Panc1 (cell line): ENCODE measurements at regions not wholly inside any gene's neighbourhood (a gene's known extent, or its start where the extent isn't known, plus 50 kb on each side); places are given as distances from the start of the nearest gene placed in this dataset.

Source experiments
- ATAC-seq: fragments of 200-7000 bp; cut with Tn5 transposase; 2 replicates; pipeline ENCODE4 v1.9.1; 2020; ENCODE audit warnings: mild to moderate bottlenecking, moderate library complexity
- BruUV-seq: library from RNA; stranded (reverse); fragments of 400-500 nt; replicated peaks from 2 replicates; lab custom pipeline; 2021; lab: Mats Ljungman, UMichigan
- CTCF ChIA-PET: fragments of 300-600 bp; sonication (Branson Sonifier 250); formaldehyde crosslinking; loops from one replicate; lab custom pipeline; 2022; ENCODE audit warnings: antibody characterized with exemption; lab: Charles Lee
- POLR2A ChIA-PET: fragments of 300-600 bp; sonication (Branson Sonifier 250); formaldehyde crosslinking; loops from one replicate; lab custom pipeline; 2022; ENCODE audit warnings: antibody characterized with exemption; lab: Charles Lee
- DNase-seq: peaks from one replicate; pipeline ENCODE4 v3.0.0-alpha.2; 2010; ENCODE audit warnings: low read depth, low spot score
- H3K27ac ChIP-seq: 2 replicates; pipeline ENCODE4 v1.5.1; 2011; ENCODE audit warnings: mild to moderate bottlenecking, low read length, inconsistent platforms
- H3K27me3 ChIP-seq: fragments of 200-500 bp; sonication (Bioruptor generic); 2 replicates; pipeline ENCODE4 v1.6.0; 2014; ENCODE audit warnings: low read length, inconsistent platforms; ENCODE audit not compliant: control insufficient read depth, insufficient read depth
- H3K36me3 ChIP-seq: fragments of 200-500 bp; sonication (Bioruptor generic); 2 replicates; pipeline ENCODE4 v1.5.1; 2014; ENCODE audit warnings: inconsistent platforms, mild to moderate bottlenecking, low read length, moderate library complexity; ENCODE audit not compliant: control insufficient read depth, insufficient read depth
- H3K4me1 ChIP-seq: 2 replicates; pipeline ENCODE4 v1.5.1; 2011; ENCODE audit warnings: inconsistent platforms, mild to moderate bottlenecking, low read length, moderate library complexity; ENCODE audit not compliant: control insufficient read depth, insufficient read depth
- H3K4me3 ChIP-seq, 2 experiments: 2 replicates each; pipeline ENCODE4 v1.5.1; 2011 to 2012; ENCODE audit warnings: low read depth in 2 of 2, low read length in 2 of 2, mild to moderate bottlenecking in 2 of 2, inconsistent platforms in 1 of 2, moderate library complexity in 1 of 2
- H3K9me3 ChIP-seq: fragments of 200-500 bp; sonication (Bioruptor generic); 2 replicates; pipeline ENCODE4 v1.5.1; 2014; ENCODE audit warnings: low read depth, mild to moderate bottlenecking, inconsistent platforms, low read length, moderate library complexity; ENCODE audit not compliant: control insufficient read depth, insufficient read depth
- CTCF ChIP-seq: fragments of 450-650 bp; IDR thresholded peaks from 2 replicates; pipeline ENCODE4 v1.5.1; 2017; ENCODE audit warnings: mild to moderate bottlenecking
- POLR2AphosphoS5 ChIP-seq: IDR thresholded peaks from 2 replicates; pipeline ENCODE4 v1.6.1; 2012; ENCODE audit warnings: mild to moderate bottlenecking, low read depth, low read length, moderate library complexity
- REST ChIP-seq, 2 experiments: IDR thresholded peaks; 2 replicates each; pipeline ENCODE4 v1.6.1; 2011 to 2012; ENCODE audit warnings: low read depth in 2 of 2, control low read depth in 1 of 2, low read length in 1 of 2, mild to moderate bottlenecking in 1 of 2, moderate library complexity in 1 of 2; ENCODE audit not compliant: insufficient read depth in 1 of 2
- SIN3A ChIP-seq: IDR thresholded peaks from 2 replicates; pipeline ENCODE4 v1.6.1; 2012; ENCODE audit warnings: low read depth, mild to moderate bottlenecking, low read length, moderate library complexity, borderline replicate concordance; ENCODE audit not compliant: insufficient read depth
- TCF7L2 ChIP-seq: IDR thresholded peaks from 2 replicates; pipeline ENCODE4 v1.6.1; 2011; ENCODE audit warnings: mild to moderate bottlenecking, low read depth, low read length, inconsistent platforms
- in situ Hi-C: cut with HindIII; loops from 2 replicates; pipeline ENCODE4 v1.10.0; 2016; ENCODE audit warnings: low sequenced_read_pairs, low pct_unique_long_range_greater_than_20kb
- intact Hi-C: fragments of 100-400 bp; cut with micrococcal nuclease; formaldehyde crosslinking; loops from one replicate; pipeline ENCODE4 v1.10.0; 2022; ENCODE audit not compliant: unreplicated experiment

- Histone ChIP-seq H3K27me3 (no peaks in the 10 kb centered on the region), H3K36me3 (no peaks in the 10 kb centered on the region), H3K4me3 (no peak overlapping the region), H3K9me3 (no peaks in the 10 kb centered on the region), H3K27ac (no peak overlapping the region), H3K4me1 (no peaks in the 10 kb centered on the region)
- intact Hi-C loops = no loop called here
- DNase-seq (no peak), ATAC-seq (no peak)
- in situ Hi-C loops = no loop called here
- ChIA-PET POLR2A (no interaction called here), CTCF (no interaction called here)
- BruUV-seq = no TSS peak
- no peak for TF ChIP-seq POLR2AphosphoS5
- TF ChIP-seq REST (IDR thresholded peaks at IDR 0.05; ENCODE audit: insufficient read depth in 1 of 2, low read depth in 2 of 2, low read length in 1 of 2) = no peak
- no peak for TF ChIP-seq SIN3A
- no peak for TF ChIP-seq CTCF
- no peak for TF ChIP-seq TCF7L2
Measured at GRCh38 chr14:25895740-25896139, 702.1 kb downstream of the NOVA1 start.

- H3K9me3 ChIP-seq = no peaks in the 10 kb centered on the region
- DNase-seq (no peak), ATAC-seq (no peak)
- TF ChIP-seq SIN3A (no peak), POLR2AphosphoS5 (no peak), TCF7L2 (no peak), REST (IDR thresholded peaks at IDR 0.05; ENCODE audit: insufficient read depth in 1 of 2, low read depth in 2 of 2, low read length in 1 of 2) (no peak), CTCF (no peak)
- H3K27me3 ChIP-seq = no peaks in the 10 kb centered on the region
- ChIA-PET POLR2A (no interaction called here), CTCF (no interaction called here)
- intact Hi-C loops (no loop called here), in situ Hi-C loops (no loop called here)
- no peak overlapping the region for H3K4me3 ChIP-seq
- no peak overlapping the region for H3K27ac ChIP-seq
- H3K4me1 ChIP-seq = no peaks in the 10 kb centered on the region
- H3K36me3 ChIP-seq = no peaks in the 10 kb centered on the region
- BruUV-seq = no TSS peak
Measured at GRCh38 chr14:25887251-25887878, 710.5 kb downstream of the NOVA1 start.
